Mesothelial cell of epicardium (in vitro differentiated cells): ENCODE measurements at regions not wholly inside any gene's neighbourhood (a gene's known extent, or its start where the extent isn't known, plus 50 kb on each side); places are given as distances from the start of the nearest gene placed in this dataset.

Experiments used
- DNase-seq, 2 experiments: peaks; one replicate each; pipeline ENCODE4 v3.0.0; 2021; ENCODE audit warnings: low spot score in 2 of 2; ENCODE audit not compliant: unreplicated experiment in 2 of 2
- H3K27ac Mint-ChIP-seq: 2 replicates; pipeline ENCODE4 v1.8.0; 2021; ENCODE audit warnings: mixed read lengths
- H3K27me3 Mint-ChIP-seq: 2 replicates; pipeline ENCODE4 v1.8.0; 2021; ENCODE audit warnings: low read depth, mixed read lengths
- H3K36me3 Mint-ChIP-seq: 2 replicates; pipeline ENCODE4 v1.8.0; 2021; ENCODE audit warnings: mixed read lengths
- H3K4me1 Mint-ChIP-seq: 2 replicates; pipeline ENCODE4 v1.8.0; 2021; ENCODE audit warnings: mixed read lengths
- H3K4me3 Mint-ChIP-seq: 2 replicates; pipeline ENCODE4 v1.8.0; 2021; ENCODE audit warnings: mild to moderate bottlenecking, moderate library complexity, mixed read lengths
- H3K9me3 Mint-ChIP-seq: 2 replicates; pipeline ENCODE4 v1.8.0; 2021; ENCODE audit warnings: mixed read lengths
- TF ChIP-seq, protein P1 (sequence below): fragments of 200-600 bp; sonication (generic); IDR thresholded peaks from one replicate; pipeline ENCODE4 v1.5.0; 2021; ENCODE audit warnings: antibody characterized with exemption; ENCODE audit not compliant: unreplicated experiment

DNA sequence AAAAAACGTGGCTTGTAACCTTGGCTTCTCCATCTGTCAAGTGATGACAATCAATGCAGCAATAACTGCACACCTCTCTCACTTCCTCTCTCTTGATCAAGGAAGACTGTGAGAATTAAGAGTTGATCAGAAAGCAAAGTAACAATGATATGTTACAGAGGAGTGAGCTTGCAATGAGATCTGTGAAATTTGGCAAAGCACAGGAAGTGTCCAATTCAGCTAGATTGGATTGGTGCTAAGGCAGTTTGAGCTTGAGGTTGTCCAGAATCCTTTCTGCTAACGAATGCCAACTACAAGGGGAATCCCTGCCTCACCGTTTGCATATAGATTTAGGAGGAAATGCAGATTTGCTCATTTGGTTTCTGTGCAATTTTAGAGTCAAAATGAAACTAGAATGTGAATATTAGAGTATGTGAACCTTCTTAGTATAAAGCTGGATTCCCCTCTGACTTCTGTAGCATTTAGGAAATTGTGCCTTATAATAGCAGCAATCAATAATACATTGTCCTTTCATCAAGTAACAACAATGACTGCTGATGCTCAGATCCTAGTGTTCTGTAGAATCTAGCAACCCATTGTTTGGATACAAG, 346.4 kb downstream of the PTTG2 start:
- Mint-ChIP-seq H3K36me3 (no peaks in the 10 kb centered on the region), H3K27me3 (no peaks in the 10 kb centered on the region), H3K27ac (no peak overlapping the region), H3K4me3 (no peak overlapping the region), H3K9me3 (peaks cover 4% of the 10 kb centered on the region), H3K4me1 (peaks cover 13% of the 10 kb centered on the region)
- no peak for DNase-seq
- TF ChIP-seq, protein P1, sequence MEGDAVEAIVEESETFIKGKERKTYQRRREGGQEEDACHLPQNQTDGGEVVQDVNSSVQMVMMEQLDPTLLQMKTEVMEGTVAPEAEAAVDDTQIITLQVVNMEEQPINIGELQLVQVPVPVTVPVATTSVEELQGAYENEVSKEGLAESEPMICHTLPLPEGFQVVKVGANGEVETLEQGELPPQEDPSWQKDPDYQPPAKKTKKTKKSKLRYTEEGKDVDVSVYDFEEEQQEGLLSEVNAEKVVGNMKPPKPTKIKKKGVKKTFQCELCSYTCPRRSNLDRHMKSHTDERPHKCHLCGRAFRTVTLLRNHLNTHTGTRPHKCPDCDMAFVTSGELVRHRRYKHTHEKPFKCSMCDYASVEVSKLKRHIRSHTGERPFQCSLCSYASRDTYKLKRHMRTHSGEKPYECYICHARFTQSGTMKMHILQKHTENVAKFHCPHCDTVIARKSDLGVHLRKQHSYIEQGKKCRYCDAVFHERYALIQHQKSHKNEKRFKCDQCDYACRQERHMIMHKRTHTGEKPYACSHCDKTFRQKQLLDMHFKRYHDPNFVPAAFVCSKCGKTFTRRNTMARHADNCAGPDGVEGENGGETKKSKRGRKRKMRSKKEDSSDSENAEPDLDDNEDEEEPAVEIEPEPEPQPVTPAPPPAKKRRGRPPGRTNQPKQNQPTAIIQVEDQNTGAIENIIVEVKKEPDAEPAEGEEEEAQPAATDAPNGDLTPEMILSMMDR, result no peak

DNA sequence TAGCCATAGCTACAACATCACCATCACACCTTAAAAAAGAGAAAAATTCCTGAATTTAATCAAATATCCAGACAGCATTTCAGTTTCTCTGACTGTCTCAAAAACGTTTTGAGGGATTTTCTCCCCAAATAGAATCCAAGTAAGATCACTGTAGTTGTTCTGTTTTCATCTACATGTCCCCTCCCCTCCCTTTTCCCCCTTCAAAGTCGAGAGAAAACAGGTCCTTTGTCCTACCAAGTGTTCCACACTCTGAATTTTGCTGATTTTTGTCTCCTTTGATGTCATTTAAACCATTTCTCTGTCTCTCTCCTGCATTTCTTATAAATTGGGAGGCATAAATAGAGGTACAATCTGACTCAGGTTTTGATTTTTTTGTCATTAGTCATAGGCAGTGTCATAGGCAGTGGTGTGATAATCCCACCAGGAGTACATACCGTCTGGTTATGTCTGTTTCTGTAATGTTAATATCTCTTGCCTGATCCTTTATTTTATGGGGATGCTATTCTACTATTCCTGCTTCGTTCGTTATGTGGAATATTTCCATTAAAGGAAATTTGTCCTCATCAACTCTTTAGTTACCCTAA, 348.6 kb downstream of the PTTG2 start:
- Mint-ChIP-seq H3K4me3 (no peak overlapping the region), H3K4me1 (peaks cover 13% of the 10 kb centered on the region), H3K36me3 (peaks cover 4% of the 10 kb centered on the region), H3K27ac (no peak overlapping the region), H3K9me3 (peaks cover 13% of the 10 kb centered on the region), H3K27me3 (no peaks in the 10 kb centered on the region)
- no peak for DNase-seq
- TF ChIP-seq, protein P1, result no peak

DNA sequence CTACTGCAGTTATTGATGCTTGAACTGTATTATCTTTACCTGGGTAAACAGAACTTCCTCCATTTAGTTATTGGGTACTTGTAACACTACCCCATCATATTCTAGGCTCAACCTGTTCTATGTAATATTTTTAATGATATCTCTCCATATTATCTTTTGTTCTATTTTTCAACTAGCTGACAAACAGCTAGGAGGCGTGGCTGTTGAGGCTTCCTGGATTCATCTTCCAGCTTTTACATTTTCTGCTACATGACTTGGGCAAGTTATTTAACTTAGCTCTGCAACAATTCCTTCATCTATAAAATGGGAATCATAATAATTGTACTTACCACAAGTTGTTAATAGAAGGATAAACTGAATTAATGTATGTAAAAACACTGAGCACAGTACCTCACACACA, 349.3 kb downstream of the PTTG2 start:
- Mint-ChIP-seq H3K9me3 (peaks cover 13% of the 10 kb centered on the region), H3K4me1 (peaks cover 17% of the 10 kb centered on the region), H3K4me3 (no peak overlapping the region), H3K27me3 (no peaks in the 10 kb centered on the region), H3K36me3 (peaks cover 4% of the 10 kb centered on the region), H3K27ac (no peak overlapping the region)
- DNase-seq, result no peak
- TF ChIP-seq, protein P1, result no peak

DNA sequence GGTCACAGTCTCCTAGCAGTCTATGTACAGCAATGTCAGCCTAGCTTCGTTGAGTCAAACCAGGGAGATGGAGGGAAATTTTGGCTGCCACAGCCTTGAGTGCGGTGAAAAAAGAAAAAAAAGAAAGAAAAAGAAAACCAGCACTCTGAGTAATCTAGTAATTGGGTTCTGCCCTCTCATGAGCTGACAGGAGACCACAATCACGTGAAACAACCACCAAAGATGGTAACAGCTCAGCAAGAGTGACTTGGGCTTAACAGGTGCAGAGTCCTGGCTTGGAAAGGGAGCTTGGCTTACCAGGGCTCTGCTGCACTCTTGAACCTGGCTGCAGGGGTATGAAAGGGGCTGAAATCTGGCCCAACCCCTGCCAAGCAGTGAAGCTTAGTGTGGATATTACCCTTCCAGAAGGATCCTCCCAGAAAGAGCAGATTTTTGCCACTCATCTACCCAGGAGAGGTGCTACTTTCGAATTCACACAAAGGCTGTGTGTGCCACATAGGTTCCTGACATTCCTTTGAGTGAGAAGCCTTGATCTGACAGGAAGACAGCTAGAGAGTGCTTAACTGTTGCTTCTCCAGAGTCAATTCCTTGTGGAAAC, 350.3 kb downstream of the PTTG2 start:
- DNase-seq, result no peak

DNA sequence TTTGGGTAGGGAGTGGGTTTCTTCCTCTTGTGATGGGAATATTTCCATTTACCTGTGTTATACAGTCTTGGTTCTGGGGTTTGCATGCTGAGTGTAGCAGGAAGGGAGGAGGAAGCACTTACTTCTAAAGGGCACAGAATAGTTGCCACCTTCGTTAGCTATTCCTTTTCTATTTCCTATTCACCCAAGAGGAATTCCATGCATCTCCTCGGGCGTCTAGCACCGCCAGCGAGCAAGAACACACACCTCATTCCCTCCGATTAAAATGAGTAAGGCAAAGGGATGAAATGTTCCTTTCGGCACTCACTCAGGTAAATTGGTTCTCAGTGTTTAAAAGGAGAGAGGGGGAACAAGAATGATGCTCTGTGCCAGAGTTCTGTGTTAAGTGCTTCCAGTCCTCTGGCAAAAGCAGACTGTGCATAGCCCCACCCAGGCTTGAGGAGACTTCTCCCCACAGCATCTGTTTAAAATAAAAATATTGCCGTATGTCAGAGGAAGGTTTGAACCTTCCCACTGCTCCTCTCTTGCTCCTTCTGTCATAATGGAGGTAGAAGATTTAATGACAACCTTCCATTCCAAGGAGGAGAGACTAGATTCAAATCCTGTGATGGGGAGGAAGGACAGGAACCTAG, 351.4 kb downstream of the PTTG2 start:
- Mint-ChIP-seq H3K27ac (no peak overlapping the region), H3K4me1 (peaks cover 21% of the 10 kb centered on the region), H3K9me3 (peaks cover 13% of the 10 kb centered on the region), H3K36me3 (peaks cover 4% of the 10 kb centered on the region), H3K4me3 (no peak overlapping the region), H3K27me3 (no peaks in the 10 kb centered on the region)
- DNase-seq, result no peak
- TF ChIP-seq, protein P1, result no peak

More for the DNA sequence above, 350.3 kb downstream of the PTTG2 start:
- Mint-ChIP-seq H3K9me3 (peaks cover 13% of the 10 kb centered on the region), H3K4me3 (no peak overlapping the region), H3K27me3 (no peaks in the 10 kb centered on the region), H3K27ac (no peak overlapping the region), H3K36me3 (peaks cover 4% of the 10 kb centered on the region), H3K4me1 (peaks cover 21% of the 10 kb centered on the region)
- TF ChIP-seq, protein P1, result no peak
